ENCODE measurements at regions not wholly inside any gene's neighbourhood (a gene's known extent, or its start where the extent isn't known, plus 50 kb on each side); places are given as distances from the start of the nearest gene placed in this dataset.
"Not testable (repeated sequence)": the region's sequence is repeated elsewhere in the genome, so short reads cannot be mapped to it uniquely, and the experiment has no call there.

DNA sequence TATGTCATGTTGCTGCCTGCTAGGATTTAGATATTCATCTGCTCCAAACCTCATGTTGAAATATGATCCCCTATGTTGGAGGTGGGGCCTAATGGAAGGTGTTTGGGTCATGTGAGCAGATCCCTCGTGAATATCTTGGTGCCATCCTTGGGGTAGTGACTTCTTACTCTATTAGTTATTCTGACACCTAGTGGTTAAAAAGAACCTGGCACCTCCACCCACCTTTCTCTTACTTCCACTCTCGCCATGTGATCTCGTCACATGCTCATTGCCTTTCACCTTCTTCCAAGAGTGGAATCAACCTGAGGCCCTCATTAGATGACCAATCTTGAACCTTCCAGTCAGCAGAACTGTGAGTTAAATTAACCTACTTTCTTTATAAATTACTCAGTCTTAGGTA, 549.4 kb upstream of the SYNCRIP start:
- Histone ChIP-seq H3K36me3 (ENCODE audit: insufficient read depth, low read length) (no peaks in the 10 kb centered on the region), H2AFZ (ENCODE audit: low read length) (no peak overlapping the region), H4K20me1 (ENCODE audit: insufficient read depth, low read length) (no peaks in the 10 kb centered on the region), H3K9me3 (ENCODE audit: low read length) (no peaks in the 10 kb centered on the region), H3K4me3 (ENCODE audit: low read depth, low read length, poor library complexity, severe bottlenecking) (no peak overlapping the region), H3K4me1 (ENCODE audit: insufficient read depth, low read length, poor library complexity, severe bottlenecking) (no peaks in the 10 kb centered on the region), H3K9me2 (ENCODE audit: insufficient read depth, low read length) (no peaks in the 10 kb centered on the region), H3K4me2 (ENCODE audit: low read length) (no peak overlapping the region), H3K79me2 (ENCODE audit: insufficient read depth, low read depth, low read length) (no peaks in the 10 kb centered on the region), H3K27ac (ENCODE audit: low read depth, low read length, poor library complexity, severe bottlenecking) (no peak overlapping the region)
- no TSS peak for BruUV-seq (replicated peaks)
- intact Hi-C loops (cut with micrococcal nuclease; ENCODE audit: unreplicated experiment) = loop anchor here (2.0 to 10.0 kb wide), 2 partner anchors 269 to 437 kb away; no protein-coding TSS in a partner anchor
- POLR2A ChIA-PET = no interaction called here
- DNase-seq (ENCODE audit: low spot score) = peak; percentile 30
- TF ChIP-seq EZH2phosphoT487 (IDR thresholded peaks at IDR 0.05; ENCODE audit: borderline replicate concordance, low read depth, low read length) = no peak
- TF ChIP-seq, protein P1, sequence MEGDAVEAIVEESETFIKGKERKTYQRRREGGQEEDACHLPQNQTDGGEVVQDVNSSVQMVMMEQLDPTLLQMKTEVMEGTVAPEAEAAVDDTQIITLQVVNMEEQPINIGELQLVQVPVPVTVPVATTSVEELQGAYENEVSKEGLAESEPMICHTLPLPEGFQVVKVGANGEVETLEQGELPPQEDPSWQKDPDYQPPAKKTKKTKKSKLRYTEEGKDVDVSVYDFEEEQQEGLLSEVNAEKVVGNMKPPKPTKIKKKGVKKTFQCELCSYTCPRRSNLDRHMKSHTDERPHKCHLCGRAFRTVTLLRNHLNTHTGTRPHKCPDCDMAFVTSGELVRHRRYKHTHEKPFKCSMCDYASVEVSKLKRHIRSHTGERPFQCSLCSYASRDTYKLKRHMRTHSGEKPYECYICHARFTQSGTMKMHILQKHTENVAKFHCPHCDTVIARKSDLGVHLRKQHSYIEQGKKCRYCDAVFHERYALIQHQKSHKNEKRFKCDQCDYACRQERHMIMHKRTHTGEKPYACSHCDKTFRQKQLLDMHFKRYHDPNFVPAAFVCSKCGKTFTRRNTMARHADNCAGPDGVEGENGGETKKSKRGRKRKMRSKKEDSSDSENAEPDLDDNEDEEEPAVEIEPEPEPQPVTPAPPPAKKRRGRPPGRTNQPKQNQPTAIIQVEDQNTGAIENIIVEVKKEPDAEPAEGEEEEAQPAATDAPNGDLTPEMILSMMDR (conservative IDR thresholded peaks at IDR 0.05; ENCODE audit: low read length) = peak; percentile 77
- CTCF ChIA-PET (ENCODE audit: unreplicated experiment) = no interaction called here

DNA sequence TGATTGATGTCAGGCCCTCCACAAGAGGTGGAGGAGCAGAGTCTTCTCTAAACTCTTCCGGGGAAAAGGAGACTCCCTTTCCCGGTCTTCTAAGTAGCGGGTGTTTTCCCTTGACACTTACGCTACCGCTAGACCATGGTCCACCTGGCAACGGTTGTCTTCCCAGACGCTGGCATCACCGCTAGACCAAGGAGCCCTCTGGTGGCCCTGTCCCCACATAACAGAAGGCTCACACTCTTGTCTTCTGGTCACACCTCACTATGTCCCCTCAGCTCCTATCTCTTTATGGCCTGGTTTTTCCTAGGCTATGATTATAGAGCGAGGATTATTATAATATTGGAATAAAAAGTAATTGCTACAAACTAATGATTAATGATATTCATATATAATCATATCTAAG, 532.5 kb upstream of the SYNCRIP start:
- H3K4me2 ChIP-seq (ENCODE audit: low read length); H3K9me3 ChIP-seq (ENCODE audit: low read length); CTCF ChIA-PET (ENCODE audit: unreplicated experiment); H3K36me3 ChIP-seq (ENCODE audit: insufficient read depth, low read length); H2AFZ ChIP-seq (ENCODE audit: low read length); POLR2A ChIA-PET; DNase-seq (ENCODE audit: low spot score); H3K79me2 ChIP-seq (ENCODE audit: insufficient read depth, low read depth, low read length); H4K20me1 ChIP-seq (ENCODE audit: insufficient read depth, low read length); BruUV-seq (replicated peaks); H3K4me1 ChIP-seq (ENCODE audit: insufficient read depth, low read length, poor library complexity, severe bottlenecking); H3K9me2 ChIP-seq (ENCODE audit: insufficient read depth, low read length); H3K27ac ChIP-seq (ENCODE audit: low read depth, low read length, poor library complexity, severe bottlenecking); H3K4me3 ChIP-seq (ENCODE audit: low read depth, low read length, poor library complexity, severe bottlenecking): not testable (repeated sequence)
- intact Hi-C loops (cut with micrococcal nuclease; ENCODE audit: unreplicated experiment) = loop anchor here (5.0 kb wide), 1 partner anchor 253 kb away; no protein-coding TSS in a partner anchor

DNA sequence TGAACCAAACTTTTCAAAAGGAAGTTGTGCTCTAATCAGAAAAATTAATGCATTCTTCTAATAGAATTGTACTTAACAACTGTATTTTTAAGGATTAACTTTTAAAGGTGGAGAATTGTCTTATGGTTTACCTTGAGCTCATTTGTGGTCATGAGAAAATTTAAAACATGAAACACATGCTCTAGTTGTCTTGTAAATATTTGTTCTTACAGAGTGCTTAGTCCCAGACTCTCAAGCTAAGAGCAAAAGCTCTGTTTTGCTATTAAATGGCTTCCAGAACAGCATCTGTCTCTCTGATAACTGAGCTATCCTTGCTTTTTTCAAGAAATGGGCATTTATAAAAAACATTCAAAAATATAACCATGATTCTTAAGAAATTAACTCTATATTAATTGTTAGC, 512.2 kb upstream of the SYNCRIP start:
- BruUV-seq (replicated peaks) = no TSS peak
- H3K4me3 ChIP-seq (ENCODE audit: low read depth, low read length, poor library complexity, severe bottlenecking) = no peak overlapping the region
- TF ChIP-seq, protein P1 (conservative IDR thresholded peaks at IDR 0.05; ENCODE audit: low read length) = no peak
- no peaks in the 10 kb centered on the region for H4K20me1 ChIP-seq (ENCODE audit: insufficient read depth, low read length)
- H3K36me3 ChIP-seq (ENCODE audit: insufficient read depth, low read length) = no peaks in the 10 kb centered on the region
- POLR2A ChIA-PET = no interaction called here
- intact Hi-C loops (cut with micrococcal nuclease; ENCODE audit: unreplicated experiment) = no loop called here
- H3K27ac ChIP-seq (ENCODE audit: low read depth, low read length, poor library complexity, severe bottlenecking) = no peak overlapping the region
- H3K9me3 ChIP-seq (ENCODE audit: low read length) = no peaks in the 10 kb centered on the region
- no peaks in the 10 kb centered on the region for H3K9me2 ChIP-seq (ENCODE audit: insufficient read depth, low read length)
- CTCF ChIA-PET (ENCODE audit: unreplicated experiment) = no interaction called here
- no peak overlapping the region for H3K4me2 ChIP-seq (ENCODE audit: low read length)
- no peaks in the 10 kb centered on the region for H3K79me2 ChIP-seq (ENCODE audit: insufficient read depth, low read depth, low read length)
- no peak overlapping the region for H2AFZ ChIP-seq (ENCODE audit: low read length)
- no peak for DNase-seq (ENCODE audit: low spot score)
- H3K4me1 ChIP-seq (ENCODE audit: insufficient read depth, low read length, poor library complexity, severe bottlenecking) = no peaks in the 10 kb centered on the region

Measured in OCI-LY7 (cell line).